GM12878 (cell line): ENCODE measurements at regions not wholly inside any gene's neighbourhood (a gene's known extent, or its start where the extent isn't known, plus 50 kb on each side); places are given as distances from the start of the nearest gene placed in this dataset.

Experiments used
- ATAC-seq: fragments of 200-7000 bp; cut with Tn5 transposase; 3 replicates; pipeline ENCODE4 v1.9.1; 2020; ENCODE audit warnings: mild to moderate bottlenecking, moderate library complexity
- BruUV-seq: library from RNA; stranded (reverse); fragments of 400-500 nt; replicated peaks from 2 replicates; lab custom pipeline; 2021; lab: Mats Ljungman, UMichigan
- CTCF ChIA-PET: fragments of 300-600 bp; sonication (Branson Sonifier 250); formaldehyde crosslinking; extraction: SDS; loops from one replicate; lab custom pipeline; 2021; ENCODE audit warnings: inconsistent platforms; lab: Yijun Ruan, JAX
- POLR2A ChIA-PET: fragments of 350-600 bp; formaldehyde crosslinking; extraction: SDS; loops from one replicate; lab custom pipeline; 2021; ENCODE audit warnings: inconsistent platforms; lab: Charles Lee
- RAD21 ChIA-PET: fragments of 300-600 bp; sonication (Branson Sonifier 250); formaldehyde crosslinking; loops from one replicate; lab custom pipeline; 2023; ENCODE audit warnings: antibody characterized with exemption; ENCODE audit not compliant: unreplicated experiment; lab: Charles Lee
- SMC1A ChIA-PET: fragments of 300-600 bp; sonication (Branson Sonifier 250); formaldehyde crosslinking; loops from one replicate; lab custom pipeline; 2023; ENCODE audit not compliant: unreplicated experiment, uncharacterized antibody; lab: Charles Lee
- DNase-seq: peaks from one replicate; pipeline ENCODE4 v3.0.0-alpha.2; 2011; ENCODE audit warnings: low read depth, low spot score
- FAIRE-seq: peaks from 3 replicates; lab custom pipeline; 2011; peaks lifted over from hg19 to GRCh38; lab: Jason Lieb, UNC
- H2AFZ ChIP-seq: 2 replicates; pipeline ENCODE4 v1.6.0; 2011; ENCODE audit warnings: low read depth, low read length, control low read depth; ENCODE audit not compliant: control insufficient read depth
- H3K27ac ChIP-seq: 2 replicates; pipeline ENCODE4 v1.5.1; 2011; ENCODE audit warnings: control low read depth; ENCODE audit not compliant: control insufficient read depth, insufficient read depth
- H3K27me3 ChIP-seq, 2 experiments: replicated peaks in 1 of 2; 2 replicates each; pipeline versions ENCODE4 v1.6.0 to v1.6.1; 2011; ENCODE audit warnings: low read length in 1 of 2; ENCODE audit not compliant: control insufficient read depth in 2 of 2, insufficient read depth in 2 of 2
- H3K36me3 ChIP-seq, 2 experiments: 2 replicates each; pipeline ENCODE4 v1.5.1; 2011; ENCODE audit warnings: low read length in 1 of 2; ENCODE audit not compliant: control insufficient read depth in 2 of 2, insufficient read depth in 2 of 2
- H3K4me1 ChIP-seq: 2 replicates; pipeline ENCODE4 v1.6.1; 2011; ENCODE audit warnings: mild to moderate bottlenecking, low read length, moderate library complexity, mixed read lengths; ENCODE audit not compliant: control insufficient read depth, insufficient read depth
- H3K4me2 ChIP-seq: 2 replicates; pipeline ENCODE4 v1.6.0; 2011; ENCODE audit warnings: control low read depth; ENCODE audit not compliant: control insufficient read depth, insufficient read depth
- H3K4me3 ChIP-seq: fragments of 200-600 bp; sonication (generic); 2 replicates; pipeline ENCODE4 v1.5.1; 2016
- H3K79me2 ChIP-seq: 2 replicates; pipeline ENCODE4 v1.6.0; 2011; ENCODE audit warnings: low read length; ENCODE audit not compliant: control insufficient read depth, insufficient read depth
- H3K9ac ChIP-seq: 2 replicates; pipeline ENCODE4 v1.8.0; 2011; ENCODE audit warnings: low read length, control low read depth, mixed read lengths; ENCODE audit not compliant: control insufficient read depth, insufficient read depth
- H3K9me3 ChIP-seq: replicated peaks from 3 replicates; pipeline ENCODE4 v1.5.1; 2011; ENCODE audit warnings: mild to moderate bottlenecking, low read length; ENCODE audit not compliant: control insufficient read depth, insufficient read depth
- H4K20me1 ChIP-seq: 2 replicates; pipeline ENCODE4 v1.6.0; 2011; ENCODE audit not compliant: control insufficient read depth, insufficient read depth
- BMI1 ChIP-seq: fragments of 450-650 bp; IDR thresholded peaks from 2 replicates; pipeline ENCODE4 v1.6.1; 2016; ENCODE audit warnings: mild to moderate bottlenecking, moderate library complexity, borderline replicate concordance
- CBFB ChIP-seq: IDR thresholded peaks from 2 replicates; pipeline ENCODE4 v1.6.1; 2016; ENCODE audit warnings: antibody characterized with exemption, low read depth
- CBX5 ChIP-seq: sonication (generic); IDR thresholded peaks from 2 replicates; pipeline ENCODE4 v1.6.1; 2016; ENCODE audit warnings: low read depth, moderate library complexity, mild to moderate bottlenecking, inconsistent platforms
- CREM ChIP-seq: IDR thresholded peaks from 2 replicates; pipeline ENCODE4 v1.6.1; 2014; ENCODE audit warnings: antibody characterized with exemption, low read depth
- FOS ChIP-seq: IDR thresholded peaks from 3 replicates; pipeline ENCODE4 v1.6.1; 2011; ENCODE audit warnings: borderline replicate concordance; ENCODE audit not compliant: insufficient read length; ENCODE audit errors: extremely low read depth
- GATAD2B ChIP-seq: fragments of 450-650 bp; conservative IDR thresholded peaks from 2 replicates; pipeline ENCODE4 v1.6.1; 2017; ENCODE audit warnings: low read depth, mild to moderate bottlenecking, moderate library complexity
- IKZF2 ChIP-seq, 2 experiments: fragments of 450-650 bp; IDR thresholded peaks; 2 replicates each; pipeline ENCODE4 v1.6.1; 2017; ENCODE audit warnings: mild to moderate bottlenecking in 2 of 2, moderate library complexity in 2 of 2
- JUNB ChIP-seq: IDR thresholded peaks from 2 replicates; pipeline ENCODE4 v1.6.1; 2016; ENCODE audit warnings: antibody characterized with exemption, mild to moderate bottlenecking
- MAX ChIP-seq: IDR thresholded peaks from 2 replicates; pipeline ENCODE4 v1.6.1; 2012; ENCODE audit warnings: low read depth, low read length, improper control_type of control experiment
- MLLT1 ChIP-seq: fragments of 450-650 bp; IDR thresholded peaks from 2 replicates; pipeline ENCODE4 v1.6.1; 2016; ENCODE audit warnings: mild to moderate bottlenecking
- NBN ChIP-seq: fragments of 450-650 bp; IDR thresholded peaks from 2 replicates; pipeline ENCODE4 v1.6.1; 2016
- NR2F1 ChIP-seq: fragments of 450-650 bp; conservative IDR thresholded peaks from 2 replicates; pipeline ENCODE4 v1.6.1; 2017; ENCODE audit warnings: mild to moderate bottlenecking
- PAX5 ChIP-seq: IDR thresholded peaks from 2 replicates; pipeline ENCODE4 v1.6.1; 2011; ENCODE audit warnings: low read depth, low read length, borderline replicate concordance
- RAD21 ChIP-seq: IDR thresholded peaks from 2 replicates; pipeline ENCODE4 v1.6.1; 2011; ENCODE audit warnings: mild to moderate bottlenecking, low read depth, low read length, moderate library complexity; ENCODE audit not compliant: insufficient read depth
- RAD51 ChIP-seq: fragments of 450-650 bp; IDR thresholded peaks from 2 replicates; pipeline ENCODE4 v1.6.1; 2016; ENCODE audit warnings: moderate library complexity, mild to moderate bottlenecking, inconsistent platforms
- SRF ChIP-seq, 2 experiments: IDR thresholded peaks; 2 replicates each; pipeline ENCODE4 v1.6.1; 2011; ENCODE audit warnings: low read depth in 2 of 2, low read length in 2 of 2, mild to moderate bottlenecking in 1 of 2, moderate library complexity in 1 of 2
- USF2 ChIP-seq: IDR thresholded peaks from 2 replicates; pipeline ENCODE4 v1.6.1; 2011; ENCODE audit warnings: low read depth, low read length, improper control_type of control experiment, borderline replicate concordance
- ZNF274 ChIP-seq: IDR thresholded peaks from one replicate; pipeline ENCODE4 v1.8.0; 2011; ENCODE audit not compliant: insufficient read length, insufficient read depth
- WGBS: methylation state at CpG from one replicate; pipeline ENCODE4 v1.1.6; 2016; ENCODE audit warnings: low lambda C conversion rate; ENCODE audit not compliant: insufficient replicate concordance, insufficient coverage; ENCODE audit errors: missing lambda C conversion rate; 5-methylcytosine and 5-hydroxymethylcytosine counted together
- in situ Hi-C: fragments of 300-500 bp; cut with MboI; formaldehyde crosslinking; loops from 9 replicates; pipeline ENCODE4 v1.14.3; 2018; ENCODE audit warnings: mixed read lengths
- intact Hi-C: fragments of 100-400 bp; cut with micrococcal nuclease; formaldehyde crosslinking; loops from one replicate; pipeline ENCODE4 v1.14.2; 2022; ENCODE audit not compliant: unreplicated experiment
- TF ChIP-seq, protein P1 (sequence below): fragments of 450-650 bp; IDR thresholded peaks from 2 replicates; pipeline ENCODE4 v1.6.1; 2017; ENCODE audit warnings: mild to moderate bottlenecking, moderate library complexity

DNA sequence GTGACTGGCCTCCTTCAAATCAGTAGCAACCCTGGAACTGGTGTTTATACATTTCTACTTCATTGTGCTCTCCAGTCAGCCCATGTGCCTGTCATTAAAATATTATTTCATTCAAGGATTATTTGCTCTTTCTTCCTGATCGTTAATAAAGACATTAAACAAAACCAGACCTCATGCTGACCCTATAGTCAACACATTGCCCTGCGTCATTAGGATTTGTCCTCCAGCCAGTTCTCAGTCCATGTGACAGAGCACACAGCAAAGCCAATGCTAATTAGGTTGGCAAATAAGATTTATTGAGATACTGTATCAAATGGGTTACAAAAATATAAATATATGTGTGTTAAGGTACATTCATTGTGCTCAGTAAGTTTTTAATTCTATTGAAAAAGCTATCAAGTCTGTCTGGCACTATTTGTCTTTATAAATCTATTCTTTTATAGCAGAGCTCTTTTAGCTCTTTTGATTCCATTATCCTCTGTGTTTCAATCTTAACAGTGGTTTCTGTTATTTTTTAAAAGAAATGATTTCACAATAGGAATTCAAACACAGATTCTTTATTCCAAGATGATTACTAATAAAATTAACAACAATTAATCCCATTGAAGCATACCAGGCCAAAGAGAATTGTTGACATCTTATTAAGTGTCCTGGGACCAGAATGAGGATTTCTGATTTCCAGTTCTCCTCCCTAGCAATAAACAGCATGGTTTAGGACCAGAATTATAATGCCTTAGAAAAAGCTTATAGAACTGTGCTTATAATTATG is 209.4 kb upstream of the RGMB start (continued):
- no peak for TF ChIP-seq JUNB
- no peak for TF ChIP-seq CREM
- no peak for TF ChIP-seq MAX
- TF ChIP-seq GATAD2B, result no peak
- no peak for TF ChIP-seq MLLT1

DNA sequence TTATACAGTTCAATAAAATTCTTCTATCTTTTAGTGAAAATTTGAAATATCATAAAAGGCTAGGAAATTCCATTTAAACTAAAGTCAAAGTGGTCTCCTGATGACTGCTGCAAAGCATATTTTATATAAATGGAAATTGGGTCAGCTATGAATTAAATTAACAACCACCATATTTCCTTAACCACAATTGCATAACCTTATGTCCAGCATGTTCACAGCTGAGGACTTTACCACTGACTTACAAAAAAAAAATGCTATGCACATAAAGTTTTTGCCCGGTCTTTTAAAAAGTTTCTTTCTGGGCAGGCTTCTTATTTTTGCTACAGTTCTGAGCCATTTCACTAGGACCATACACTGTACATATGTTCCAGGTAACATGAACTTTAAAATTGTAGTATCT is 208.6 kb upstream of the RGMB start:
- POLR2A ChIA-PET, result no interaction called here
- no peaks in the 10 kb centered on the region for H3K27me3 ChIP-seq
- H4K20me1 ChIP-seq, result no peaks in the 10 kb centered on the region
- no peak for ATAC-seq
- intact Hi-C loops, result no loop called here
- 5% methylated on average over 1 of the region's 1 CpG for WGBS
- no peak overlapping the region for H3K4me2 ChIP-seq
- H3K4me1 ChIP-seq, result no peaks in the 10 kb centered on the region
- RAD21 ChIA-PET, result no interaction called here
- no peak overlapping the region for H2AFZ ChIP-seq
- no peak overlapping the region for H3K27ac ChIP-seq
- no peak for DNase-seq
- no peak for FAIRE-seq
- BruUV-seq, result no TSS peak
- in situ Hi-C loops, result no loop called here
- SMC1A ChIA-PET, result no interaction called here
- H3K36me3 ChIP-seq, result no peaks in the 10 kb centered on the region
- CTCF ChIA-PET, result no interaction called here
- H3K9ac ChIP-seq, result no peak overlapping the region
- H3K4me3 ChIP-seq, result no peak overlapping the region
- no peaks in the 10 kb centered on the region for H3K79me2 ChIP-seq
- no peaks in the 10 kb centered on the region for H3K9me3 ChIP-seq
- TF ChIP-seq FOS, result no peak
- no peak for TF ChIP-seq PAX5
- TF ChIP-seq USF2, result no peak
- no peak for TF ChIP-seq RAD21
- TF ChIP-seq NBN, result no peak
- TF ChIP-seq CBFB, result no peak
- no peak for TF ChIP-seq BMI1
- TF ChIP-seq CBX5, result no peak
- no peak for TF ChIP-seq SRF (IDR thresholded peaks at IDR 0.05; ENCODE audit: low read depth in 2 of 2, low read length in 2 of 2)
- no peak for TF ChIP-seq IKZF2 (IDR thresholded peaks at IDR 0.05)
- no peak for TF ChIP-seq ZNF274
- no peak for TF ChIP-seq RAD51
- TF ChIP-seq, protein P1, sequence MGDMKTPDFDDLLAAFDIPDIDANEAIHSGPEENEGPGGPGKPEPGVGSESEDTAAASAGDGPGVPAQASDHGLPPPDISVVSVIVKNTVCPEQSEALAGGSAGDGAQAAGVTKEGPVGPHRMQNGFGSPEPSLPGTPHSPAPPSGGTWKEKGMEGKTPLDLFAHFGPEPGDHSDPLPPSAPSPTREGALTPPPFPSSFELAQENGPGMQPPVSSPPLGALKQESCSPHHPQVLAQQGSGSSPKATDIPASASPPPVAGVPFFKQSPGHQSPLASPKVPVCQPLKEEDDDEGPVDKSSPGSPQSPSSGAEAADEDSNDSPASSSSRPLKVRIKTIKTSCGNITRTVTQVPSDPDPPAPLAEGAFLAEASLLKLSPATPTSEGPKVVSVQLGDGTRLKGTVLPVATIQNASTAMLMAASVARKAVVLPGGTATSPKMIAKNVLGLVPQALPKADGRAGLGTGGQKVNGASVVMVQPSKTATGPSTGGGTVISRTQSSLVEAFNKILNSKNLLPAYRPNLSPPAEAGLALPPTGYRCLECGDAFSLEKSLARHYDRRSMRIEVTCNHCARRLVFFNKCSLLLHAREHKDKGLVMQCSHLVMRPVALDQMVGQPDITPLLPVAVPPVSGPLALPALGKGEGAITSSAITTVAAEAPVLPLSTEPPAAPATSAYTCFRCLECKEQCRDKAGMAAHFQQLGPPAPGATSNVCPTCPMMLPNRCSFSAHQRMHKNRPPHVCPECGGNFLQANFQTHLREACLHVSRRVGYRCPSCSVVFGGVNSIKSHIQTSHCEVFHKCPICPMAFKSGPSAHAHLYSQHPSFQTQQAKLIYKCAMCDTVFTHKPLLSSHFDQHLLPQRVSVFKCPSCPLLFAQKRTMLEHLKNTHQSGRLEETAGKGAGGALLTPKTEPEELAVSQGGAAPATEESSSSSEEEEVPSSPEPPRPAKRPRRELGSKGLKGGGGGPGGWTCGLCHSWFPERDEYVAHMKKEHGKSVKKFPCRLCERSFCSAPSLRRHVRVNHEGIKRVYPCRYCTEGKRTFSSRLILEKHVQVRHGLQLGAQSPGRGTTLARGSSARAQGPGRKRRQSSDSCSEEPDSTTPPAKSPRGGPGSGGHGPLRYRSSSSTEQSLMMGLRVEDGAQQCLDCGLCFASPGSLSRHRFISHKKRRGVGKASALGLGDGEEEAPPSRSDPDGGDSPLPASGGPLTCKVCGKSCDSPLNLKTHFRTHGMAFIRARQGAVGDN, result no peak
- TF ChIP-seq NR2F1, result no peak
